Lower leg skin (tissue), 3 donors: ENCODE measurements at regions not wholly inside any gene's neighbourhood (a gene's known extent, or its start where the extent isn't known, plus 50 kb on each side); places are given as distances from the start of the nearest gene placed in this dataset.

Experiments used
- CTCF ChIP-seq, 3 donors: fragments of 450-650 bp; IDR thresholded peaks; one replicate each; pipeline ENCODE4 v1.5.1; 2016; ENCODE audit warnings: antibody characterized with exemption in 3 of 3, mild to moderate bottlenecking in 3 of 3, moderate library complexity in 2 of 3
- POLR2A ChIP-seq, 2 donors: fragments of 450-650 bp; IDR thresholded peaks; one replicate each; pipeline ENCODE4 v1.6.1; 2016 to 2017; ENCODE audit warnings: antibody characterized with exemption in 2 of 2, mild to moderate bottlenecking in 1 of 2, moderate library complexity in 1 of 2

DNA sequence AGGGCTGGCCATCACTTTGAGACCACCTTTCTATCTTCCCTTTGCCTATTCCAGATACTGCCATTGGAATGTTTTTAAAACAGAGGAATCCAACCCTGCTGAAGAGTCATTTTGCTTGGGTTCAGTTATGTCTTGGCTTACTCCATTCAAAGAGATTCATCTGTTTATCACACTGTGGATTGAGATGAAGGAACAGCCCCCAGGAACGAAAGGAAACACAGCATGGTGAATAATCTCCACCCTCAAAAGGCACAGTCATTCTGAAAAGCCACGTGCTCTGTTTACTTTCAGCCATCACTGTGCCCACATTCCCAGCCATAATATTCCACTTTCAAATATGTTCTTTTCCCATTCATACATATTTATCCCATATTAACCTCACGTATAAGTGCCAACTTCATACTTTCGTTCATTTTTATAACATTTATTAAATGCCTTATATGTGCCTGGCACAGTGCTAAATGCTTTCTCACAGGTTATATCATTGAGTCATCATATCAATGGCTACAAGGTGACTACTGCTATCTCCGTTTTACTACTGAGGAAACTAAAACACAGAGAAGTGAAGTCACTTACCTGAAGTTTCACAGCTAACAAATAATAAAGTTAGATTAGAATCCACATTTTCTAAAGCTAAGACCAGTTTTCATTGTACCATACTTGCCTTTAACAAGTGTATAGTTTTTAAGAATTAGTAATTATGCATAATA, 143.6 kb downstream of the OSR1 start:
- TF ChIP-seq CTCF (IDR thresholded peaks at IDR 0.05) (no peak), POLR2A (IDR thresholded peaks at IDR 0.05) (no peak)
